CD4-positive, alpha-beta memory T cell (primary cell): ENCODE measurements at regions not wholly inside any gene's neighbourhood (a gene's known extent, or its start where the extent isn't known, plus 50 kb on each side); places are given as distances from the start of the nearest gene placed in this dataset.
"Not testable (repeated sequence)": the region's sequence is repeated elsewhere in the genome, so short reads cannot be mapped to it uniquely, and the experiment has no call there.

Experiments
- CTCF ChIA-PET: fragments of 350-600 bp; sonication (Branson Sonifier 250); formaldehyde crosslinking; loops from one replicate; lab custom pipeline; 2021; ENCODE audit warnings: inconsistent platforms; ENCODE audit not compliant: partially characterized antibody; lab: Charles Lee
- POLR2A ChIA-PET: fragments of 350-600 bp; sonication (Branson Sonifier 250); formaldehyde crosslinking; loops from one replicate; lab custom pipeline; 2021; ENCODE audit not compliant: partially characterized antibody; lab: Charles Lee
- DNase-seq, 5 donors: peaks; one replicate each; pipeline versions ENCODE4 v3.0.0 to v3.0.0-alpha.2; 2020 to 2022; ENCODE audit warnings: mixed read lengths in 1 of 5
- H3K27ac ChIP-seq: one replicate; pipeline ENCODE4 v1.7.0; 2013; ENCODE audit warnings: low read depth, low read length
- H3K27me3 ChIP-seq: 2 replicates; pipeline ENCODE4 v1.7.0; 2013; ENCODE audit warnings: mild to moderate bottlenecking, low read length, moderate library complexity; ENCODE audit not compliant: insufficient read depth
- H3K36me3 ChIP-seq: 2 replicates; pipeline ENCODE4 v1.7.0; 2013; ENCODE audit warnings: mild to moderate bottlenecking, low read length, moderate library complexity; ENCODE audit not compliant: insufficient read depth
- H3K4me1 ChIP-seq: 2 replicates; pipeline ENCODE4 v1.7.0; 2013; ENCODE audit warnings: mild to moderate bottlenecking, low read length, moderate library complexity; ENCODE audit not compliant: insufficient read depth
- H3K4me3 ChIP-seq, 2 donors: one replicate each; pipeline ENCODE4 v1.7.0; 2013; ENCODE audit warnings: low read length in 2 of 2, mild to moderate bottlenecking in 1 of 2
- H3K9me3 ChIP-seq, 2 donors: one replicate each; pipeline ENCODE4 v1.7.0; 2013; ENCODE audit warnings: low read length in 2 of 2, control low read depth in 1 of 2; ENCODE audit not compliant: control insufficient read depth in 1 of 2
- H3K27ac Mint-ChIP-seq, 7 donors: one replicate each; pipeline ENCODE4 v1.8.0; 2020 to 2021; ENCODE audit warnings: mixed read lengths in 7 of 7, mild to moderate bottlenecking in 6 of 7, inconsistent platforms in 3 of 7, moderate library complexity in 3 of 7
- H3K27me3 Mint-ChIP-seq, 2 donors: one replicate each; pipeline ENCODE4 v1.8.0; 2020 to 2021; ENCODE audit warnings: mixed read lengths in 2 of 2
- H3K36me3 Mint-ChIP-seq, 2 donors: one replicate each; pipeline ENCODE4 v1.8.0; 2020 to 2021; ENCODE audit warnings: mixed read lengths in 2 of 2, inconsistent platforms in 1 of 2, mild to moderate bottlenecking in 1 of 2
- H3K4me1 Mint-ChIP-seq, 4 donors: one replicate each; pipeline ENCODE4 v1.8.0; 2020 to 2021; ENCODE audit warnings: mixed read lengths in 4 of 4, mild to moderate bottlenecking in 1 of 4
- H3K4me3 Mint-ChIP-seq, 8 donors: one replicate each; pipeline ENCODE4 v1.8.0; 2020 to 2021; ENCODE audit warnings: mixed read lengths in 8 of 8, mild to moderate bottlenecking in 7 of 8, moderate library complexity in 6 of 8, inconsistent platforms in 3 of 8
- H3K9me3 Mint-ChIP-seq, 8 donors: one replicate each; pipeline ENCODE4 v1.8.0; 2020 to 2021; ENCODE audit warnings: mixed read lengths in 8 of 8, mild to moderate bottlenecking in 5 of 8, inconsistent platforms in 3 of 8, moderate library complexity in 1 of 8
- intact Hi-C: fragments of 100-400 bp; cut with micrococcal nuclease; formaldehyde crosslinking; loops from one replicate; pipeline ENCODE4 v1.15.1; 2023

DNA sequence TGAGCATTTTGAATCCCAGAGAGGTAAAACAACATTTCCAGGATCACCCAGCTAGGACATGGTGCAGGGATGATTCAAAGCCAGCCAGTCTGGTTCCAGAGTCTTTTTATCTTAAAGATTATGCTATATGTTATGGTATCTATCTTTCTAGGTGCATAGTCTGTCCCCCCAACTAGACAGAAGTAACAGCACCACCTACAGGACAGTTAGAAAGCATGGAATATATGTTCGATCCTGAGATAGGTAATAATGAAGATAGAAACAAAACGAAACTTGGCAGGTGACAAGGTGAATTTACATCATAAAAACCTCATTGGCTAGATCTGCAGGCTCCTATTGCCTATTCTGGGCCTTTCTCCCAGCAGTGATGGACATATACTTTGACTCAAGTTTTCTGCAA lies 723.2 kb downstream of the SMARCA1 start:
- Histone ChIP-seq H3K4me1 (no peaks in the 10 kb centered on the region), H3K36me3 (no peaks in the 10 kb centered on the region), H3K27ac (no peak overlapping the region), H3K4me3 (no peak overlapping the region), H3K9me3 (no peaks in the 10 kb centered on the region), H3K27me3 (no peaks in the 10 kb centered on the region)
- peaks cover 0 to 2% (median 0%) of the 10 kb centered on the region in 8 donors for H3K9me3 Mint-ChIP-seq
- H3K36me3 Mint-ChIP-seq = no peaks in the 10 kb centered on the region
- H3K4me1 Mint-ChIP-seq = peaks cover 0 to 5% (median 2%) of the 10 kb centered on the region in 4 donors
- intact Hi-C loops = no loop called here
- no peak overlapping the region for H3K4me3 Mint-ChIP-seq
- H3K27me3 Mint-ChIP-seq = no peaks in the 10 kb centered on the region
- no peak for DNase-seq
- H3K27ac Mint-ChIP-seq = no peak overlapping the region
- ChIA-PET CTCF (no interaction called here), POLR2A (no interaction called here)

DNA sequence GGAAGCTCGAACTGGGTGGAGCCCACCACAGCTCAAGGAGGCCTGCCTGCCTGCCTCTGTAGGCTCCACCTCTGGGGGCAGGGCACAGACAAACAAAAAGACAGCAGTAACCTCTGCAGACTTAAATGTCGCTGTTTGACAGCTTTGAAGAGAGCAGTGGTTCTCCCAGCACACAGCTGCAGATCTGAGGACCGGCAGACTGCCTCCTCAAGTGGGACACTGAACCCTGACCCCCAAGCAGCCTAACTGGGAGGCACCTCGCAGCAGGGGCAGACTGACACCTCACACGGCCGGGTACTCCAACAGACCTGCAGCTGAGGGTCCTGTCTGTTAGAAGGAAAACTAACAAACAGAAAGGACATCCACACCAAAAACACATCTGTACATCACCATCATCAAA lies 730.9 kb upstream of the ACTRT1 start:
- POLR2A ChIA-PET = not testable (repeated sequence)

DNA sequence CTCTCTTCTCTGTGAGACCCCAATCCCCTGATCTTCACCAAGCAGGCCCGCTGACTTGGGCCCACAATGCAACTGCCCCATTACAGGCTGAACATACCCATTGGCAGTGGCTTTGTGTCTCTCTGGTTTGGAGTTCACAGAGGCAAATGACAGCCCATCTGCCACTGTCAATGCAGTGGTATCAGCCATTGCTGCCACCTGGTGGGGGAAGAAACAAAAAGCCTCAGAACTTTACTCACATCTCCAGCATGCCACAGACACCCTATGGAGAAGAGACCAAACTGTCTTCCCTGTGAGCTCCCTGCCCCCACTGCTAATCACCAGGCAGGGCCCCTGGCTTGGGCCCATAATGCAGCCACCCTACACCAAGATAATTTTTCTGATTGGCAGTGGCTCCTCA lies 729.3 kb upstream of the ACTRT1 start:
- ChIA-PET POLR2A (no interaction called here), CTCF (interaction anchor here (0.7 kb wide), 1 partner anchor 12 kb away, joined by 3 read pairs; no protein-coding TSS in a partner anchor)
- Mint-ChIP-seq H3K9me3 (peaks cover 0 to 18% (median 10%) of the 10 kb centered on the region in 8 donors), H3K27me3 (no peaks in the 10 kb centered on the region), H3K4me1 (peaks cover 8 to 44% (median 21%) of the 10 kb centered on the region in 4 donors), H3K4me3 (peak overlapping the region in 3 of 8 donors; percentile 5 to 55 (median 21)), H3K36me3 (peaks cover 0 to 4% of the 10 kb centered on the region in 2 donors), H3K27ac (peak overlapping the region in 4 of 7 donors; percentile 48 to 82 (median 66))
- Histone ChIP-seq H3K27ac (no peak overlapping the region), H3K9me3 (no peaks in the 10 kb centered on the region), H3K4me1 (no peaks in the 10 kb centered on the region), H3K36me3 (no peaks in the 10 kb centered on the region), H3K4me3 (no peak overlapping the region), H3K27me3 (no peaks in the 10 kb centered on the region)
- peak in 4 of 5 donors; percentile 34 to 51 (median 40) for DNase-seq
- intact Hi-C loops = no loop called here

More for the DNA sequence above, 730.9 kb upstream of the ACTRT1 start:
- H3K27me3 Mint-ChIP-seq, H3K36me3 Mint-ChIP-seq, H3K27me3 ChIP-seq, CTCF ChIA-PET, H3K36me3 ChIP-seq, H3K27ac ChIP-seq, intact Hi-C loops, H3K4me1 ChIP-seq, H3K9me3 ChIP-seq, H3K9me3 Mint-ChIP-seq, H3K4me3 ChIP-seq: not testable (repeated sequence)
- peak overlapping the region in 6 of 8 donors; percentile 53 to 82 (median 78) for H3K4me3 Mint-ChIP-seq
- DNase-seq = peak in 4 of 5 donors; percentile 16 to 37 (median 22)
- H3K27ac Mint-ChIP-seq = peak overlapping the region in 5 of 7 donors; percentile 62 to 87 (median 84)
- H3K4me1 Mint-ChIP-seq = peaks cover 8 to 44% (median 21%) of the 10 kb centered on the region in 4 donors

DNA sequence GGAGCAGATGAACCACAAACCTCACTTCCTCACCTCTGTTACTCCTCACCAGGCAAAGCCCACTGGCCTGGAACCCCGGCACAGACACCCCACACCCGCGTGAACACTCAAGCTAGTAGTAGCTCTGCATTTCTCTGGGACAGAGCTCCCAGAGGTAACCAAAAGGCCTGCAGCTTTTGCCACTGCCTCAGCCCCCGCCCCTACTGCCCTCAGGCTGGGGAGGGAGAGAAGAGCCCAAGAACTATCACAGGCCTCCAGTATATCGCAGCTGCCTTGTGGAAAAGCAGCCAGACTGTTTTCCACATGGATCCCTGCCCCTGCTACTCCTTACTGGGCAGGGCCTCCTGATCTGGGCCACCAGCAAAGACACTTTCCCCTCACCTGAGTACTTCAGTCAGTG lies 728.7 kb upstream of the ACTRT1 start:
- Mint-ChIP-seq H3K4me3 (peak overlapping the region in 2 of 8 donors; percentile 2 to 31), H3K27me3 (no peaks in the 10 kb centered on the region), H3K36me3 (peaks cover 0 to 4% of the 10 kb centered on the region in 2 donors)

DNA sequence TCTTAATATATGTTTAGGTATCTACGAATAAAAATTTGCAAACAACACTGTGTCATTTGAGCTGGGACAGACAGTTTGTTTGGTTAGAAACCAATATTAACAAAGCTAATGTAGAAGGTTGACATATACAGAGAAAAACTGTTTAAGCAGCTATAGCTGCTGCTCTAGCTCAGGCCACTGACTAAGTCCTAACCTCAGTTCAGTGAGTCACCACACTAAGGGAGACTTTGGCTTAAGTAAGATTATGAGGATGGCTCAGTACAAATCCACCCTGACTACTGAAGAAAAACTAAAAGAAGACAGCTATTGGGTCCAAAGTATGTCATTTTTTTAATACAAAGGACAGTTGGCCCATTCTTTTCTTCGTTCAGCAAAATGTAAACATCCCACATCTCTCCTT lies 717.3 kb upstream of the ACTRT1 start:
- Mint-ChIP-seq H3K27me3 (no peaks in the 10 kb centered on the region), H3K4me1 (no peaks in the 10 kb centered on the region), H3K27ac (no peak overlapping the region), H3K9me3 (peaks cover 0 to 8% (median 2%) of the 10 kb centered on the region in 8 donors), H3K4me3 (no peak overlapping the region), H3K36me3 (no peaks in the 10 kb centered on the region)
- Histone ChIP-seq H3K9me3 (no peaks in the 10 kb centered on the region), H3K27me3 (no peaks in the 10 kb centered on the region), H3K4me1 (no peaks in the 10 kb centered on the region), H3K27ac (no peak overlapping the region), H3K4me3 (no peak overlapping the region), H3K36me3 (no peaks in the 10 kb centered on the region)
- POLR2A ChIA-PET = no interaction called here
- intact Hi-C loops = no loop called here
- CTCF ChIA-PET = interaction anchor here (0.8 to 1.0 kb wide), 2 partner anchors 12 to 16 kb away, joined by 3 read pairs; no protein-coding TSS in a partner anchor
- no peak for DNase-seq

More for the DNA sequence above, 728.7 kb upstream of the ACTRT1 start:
- Mint-ChIP-seq H3K27ac (peak overlapping the region in 1 of 7 donors; percentile 20), H3K4me1 (peaks cover 8 to 44% (median 21%) of the 10 kb centered on the region in 4 donors), H3K9me3 (peaks cover 0 to 18% (median 10%) of the 10 kb centered on the region in 8 donors)
- ChIA-PET POLR2A (no interaction called here), CTCF (no interaction called here)
- no peak for DNase-seq
- intact Hi-C loops = no loop called here
- Histone ChIP-seq H3K9me3 (no peaks in the 10 kb centered on the region), H3K4me1 (no peaks in the 10 kb centered on the region), H3K36me3 (no peaks in the 10 kb centered on the region), H3K27me3 (no peaks in the 10 kb centered on the region), H3K27ac (no peak overlapping the region), H3K4me3 (no peak overlapping the region)

DNA sequence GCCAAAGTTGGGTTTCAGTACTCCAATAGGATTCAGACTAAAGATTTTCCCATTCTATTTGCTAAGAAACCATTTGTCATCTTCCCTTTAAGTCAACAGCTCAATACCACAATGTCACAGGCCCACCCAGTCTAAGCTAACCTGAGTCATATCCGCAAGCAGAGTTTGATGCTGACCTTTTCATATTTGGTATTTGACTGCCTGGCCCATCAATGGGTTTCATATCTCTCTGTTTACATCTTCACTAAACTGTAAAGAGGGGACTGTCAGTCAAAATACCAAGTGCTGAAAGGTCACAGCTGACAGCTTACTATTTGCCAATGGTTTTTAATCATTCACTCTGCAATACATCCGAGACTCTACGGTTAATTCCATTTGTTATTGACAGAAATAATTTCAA lies 707.5 kb upstream of the ACTRT1 start:
- Histone ChIP-seq H3K36me3 (no peaks in the 10 kb centered on the region), H3K27me3 (no peaks in the 10 kb centered on the region), H3K9me3 (no peaks in the 10 kb centered on the region), H3K27ac (no peak overlapping the region), H3K4me1 (no peaks in the 10 kb centered on the region), H3K4me3 (no peak overlapping the region)
- ChIA-PET CTCF (no interaction called here), POLR2A (no interaction called here)
- no peaks in the 10 kb centered on the region for H3K36me3 Mint-ChIP-seq
- no peaks in the 10 kb centered on the region for H3K4me1 Mint-ChIP-seq
- intact Hi-C loops = no loop called here
- no peaks in the 10 kb centered on the region for H3K27me3 Mint-ChIP-seq
- no peak overlapping the region for H3K27ac Mint-ChIP-seq
- H3K9me3 Mint-ChIP-seq = peaks cover 0 to 6% (median 0%) of the 10 kb centered on the region in 8 donors
- DNase-seq = no peak
- H3K4me3 Mint-ChIP-seq = no peak overlapping the region

DNA sequence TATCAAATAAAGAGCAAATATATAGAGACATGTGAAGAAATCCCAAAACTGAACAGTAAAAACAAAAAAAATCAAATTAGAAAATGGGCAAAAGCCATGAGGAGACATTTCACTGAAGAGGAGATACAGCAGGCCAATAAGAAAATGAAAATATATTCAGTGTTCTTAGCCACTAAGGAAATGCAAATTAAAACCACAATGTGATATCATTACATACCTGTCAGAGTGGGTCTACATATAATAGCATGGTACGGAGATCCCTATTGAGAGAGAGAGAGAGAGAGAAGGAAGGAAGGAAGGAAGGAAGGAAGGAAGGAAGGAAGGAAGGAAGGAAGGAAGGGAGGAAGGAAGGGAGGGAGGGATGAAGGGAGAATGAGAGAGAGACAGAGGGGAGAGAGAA lies 707.0 kb upstream of the ACTRT1 start:
- intact Hi-C loops = no loop called here
- Mint-ChIP-seq H3K27ac (peak overlapping the region in 1 of 7 donors; percentile 88), H3K4me1 (no peaks in the 10 kb centered on the region), H3K36me3 (no peaks in the 10 kb centered on the region), H3K27me3 (no peaks in the 10 kb centered on the region), H3K4me3 (no peak overlapping the region), H3K9me3 (peaks cover 0 to 4% (median 0%) of the 10 kb centered on the region in 8 donors)
- no peak overlapping the region for H3K27ac ChIP-seq
- no peaks in the 10 kb centered on the region for H3K36me3 ChIP-seq
- no peak overlapping the region for H3K4me3 ChIP-seq
- CTCF ChIA-PET = no interaction called here
- POLR2A ChIA-PET = no interaction called here
- no peaks in the 10 kb centered on the region for H3K27me3 ChIP-seq
- H3K9me3 ChIP-seq = no peaks in the 10 kb centered on the region
- H3K4me1 ChIP-seq = no peaks in the 10 kb centered on the region
- no peak for DNase-seq
